GM10266 (cell line): ENCODE measurements at regions not wholly inside any gene's neighbourhood (a gene's known extent, or its start where the extent isn't known, plus 50 kb on each side); places are given as distances from the start of the nearest gene placed in this dataset.
"Not testable (repeated sequence)": the region's sequence is repeated elsewhere in the genome, so short reads cannot be mapped to it uniquely, and the experiment has no call there.

ENCODE experiments used
- DNase-seq: peaks from one replicate; pipeline ENCODE4 v3.0.0; 2012; ENCODE audit errors: extremely low spot score
- CTCF ChIP-seq: IDR thresholded peaks from 2 replicates; pipeline ENCODE4 v1.5.1; 2012; ENCODE audit warnings: mild to moderate bottlenecking, low read depth; ENCODE audit not compliant: control insufficient read depth, insufficient read depth; ENCODE audit errors: missing control alignments

- DNase-seq, result no peak
- TF ChIP-seq CTCF, result no peak
Measured at GRCh38 chr4:156523492-156523891, 448.1 kb downstream of the PDGFC start.

- no peak for TF ChIP-seq CTCF
Measured at GRCh38 chr4:156521631-156522030, 450.0 kb downstream of the PDGFC start.

GRCh38 chr4:156517956-156518355 lies 453.6 kb downstream of the PDGFC start:
- DNase-seq, result no peak
- TF ChIP-seq CTCF, result no peak

More at GRCh38 chr4:156521631-156522030, 450.0 kb downstream of the PDGFC start:
- DNase-seq, result no peak

- DNase-seq, result no peak
- no peak for TF ChIP-seq CTCF
Measured at GRCh38 chr4:156517546-156517945, 454.1 kb downstream of the PDGFC start.

- no peak for TF ChIP-seq CTCF
- no peak for DNase-seq
Measured at GRCh38 chr4:156516698-156517097, 454.9 kb downstream of the PDGFC start.

GRCh38 chr4:156515295-156515694 lies 456.3 kb downstream of the PDGFC start:
- DNase-seq, result no peak
- TF ChIP-seq CTCF, result no peak

- TF ChIP-seq CTCF, result no peak
- no peak for DNase-seq
Measured at GRCh38 chr4:156512622-156513021, 459.0 kb downstream of the PDGFC start.

- not testable (repeated sequence) for DNase-seq
Measured at GRCh38 chr4:156509921-156510320, 461.7 kb downstream of the PDGFC start.
